GM12891 (cell line): ENCODE measurements at regions not wholly inside any gene's neighbourhood (a gene's known extent, or its start where the extent isn't known, plus 50 kb on each side); places are given as distances from the start of the nearest gene placed in this dataset.

Experiments
- POLR2A ChIP-seq: IDR thresholded peaks from 2 replicates; pipeline ENCODE4 v1.6.1; 2011; ENCODE audit warnings: low read depth, low read length, control low read depth
- POLR2AphosphoS5 ChIP-seq: IDR thresholded peaks from 2 replicates; pipeline ENCODE4 v1.6.1; 2011; ENCODE audit warnings: low read depth, low read length, control low read depth
- POU2F2 ChIP-seq: IDR thresholded peaks from 2 replicates; pipeline ENCODE4 v1.6.1; 2011; ENCODE audit warnings: low read depth, mild to moderate bottlenecking, control low read depth, low read length, moderate library complexity

DNA sequence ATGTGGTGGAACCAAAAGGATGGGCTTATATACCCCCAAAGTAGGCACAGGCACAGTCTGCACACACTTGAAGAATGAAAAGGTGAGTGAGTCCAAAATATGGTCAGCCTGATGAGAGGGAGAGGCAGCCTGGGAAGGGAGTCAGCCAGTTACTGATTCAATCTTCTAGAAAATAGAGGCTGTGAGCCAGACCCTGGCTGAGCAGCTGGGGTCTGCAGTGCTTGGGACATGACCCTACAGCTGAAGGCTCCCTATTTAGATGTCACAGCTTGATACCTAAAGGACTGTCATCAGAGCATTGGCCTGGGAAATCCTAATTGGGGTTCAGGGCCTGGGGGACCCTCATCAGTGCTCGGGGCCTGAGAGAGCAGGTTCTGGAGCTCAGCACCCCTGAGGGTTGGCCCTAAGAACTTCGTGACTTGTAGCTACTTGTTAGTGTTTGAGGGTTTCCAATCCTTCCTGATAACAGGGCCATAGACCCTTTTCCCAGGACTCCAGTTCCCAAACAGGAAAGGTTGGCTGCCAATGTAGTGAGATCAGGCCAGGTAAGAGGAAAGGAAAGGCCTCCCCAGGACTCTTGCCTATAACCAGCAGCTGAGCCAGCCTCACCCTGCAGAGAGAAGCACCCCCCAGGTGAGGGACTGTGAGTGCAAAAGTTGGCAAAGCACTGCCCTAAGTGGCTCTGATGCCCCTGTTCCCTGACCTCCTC, 54.7 kb upstream of the SLCO2A1 start:
- TF ChIP-seq POLR2AphosphoS5 (no peak), POLR2A (no peak), POU2F2 (no peak)
